ENCODE measurements at regions not wholly inside any gene's neighbourhood (a gene's known extent, or its start where the extent isn't known, plus 50 kb on each side); places are given as distances from the start of the nearest gene placed in this dataset.

DNA sequence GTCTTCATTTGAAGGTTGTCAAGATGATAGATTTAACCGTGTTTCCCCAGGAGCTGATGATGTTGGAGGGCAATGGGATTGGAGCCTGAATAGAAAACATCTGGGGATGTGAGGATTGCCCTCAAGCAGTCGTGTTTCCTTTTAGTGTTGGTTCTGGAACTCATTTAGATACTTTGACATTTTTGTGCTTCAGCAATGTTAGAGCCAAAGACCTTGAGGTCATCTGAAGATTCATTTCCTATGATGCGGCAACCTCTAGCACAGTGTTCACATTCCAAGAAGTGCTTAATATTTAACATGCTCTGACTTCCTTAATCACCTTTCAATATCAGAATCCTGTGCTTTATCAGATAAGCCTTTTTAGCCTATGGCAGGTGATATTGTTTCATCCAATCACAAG is 82.7 kb downstream of the SLC10A2 start:
- no peak for TF ChIP-seq POLR2AphosphoS5 (IDR thresholded peaks at IDR 0.05)
- TF ChIP-seq, protein P1, sequence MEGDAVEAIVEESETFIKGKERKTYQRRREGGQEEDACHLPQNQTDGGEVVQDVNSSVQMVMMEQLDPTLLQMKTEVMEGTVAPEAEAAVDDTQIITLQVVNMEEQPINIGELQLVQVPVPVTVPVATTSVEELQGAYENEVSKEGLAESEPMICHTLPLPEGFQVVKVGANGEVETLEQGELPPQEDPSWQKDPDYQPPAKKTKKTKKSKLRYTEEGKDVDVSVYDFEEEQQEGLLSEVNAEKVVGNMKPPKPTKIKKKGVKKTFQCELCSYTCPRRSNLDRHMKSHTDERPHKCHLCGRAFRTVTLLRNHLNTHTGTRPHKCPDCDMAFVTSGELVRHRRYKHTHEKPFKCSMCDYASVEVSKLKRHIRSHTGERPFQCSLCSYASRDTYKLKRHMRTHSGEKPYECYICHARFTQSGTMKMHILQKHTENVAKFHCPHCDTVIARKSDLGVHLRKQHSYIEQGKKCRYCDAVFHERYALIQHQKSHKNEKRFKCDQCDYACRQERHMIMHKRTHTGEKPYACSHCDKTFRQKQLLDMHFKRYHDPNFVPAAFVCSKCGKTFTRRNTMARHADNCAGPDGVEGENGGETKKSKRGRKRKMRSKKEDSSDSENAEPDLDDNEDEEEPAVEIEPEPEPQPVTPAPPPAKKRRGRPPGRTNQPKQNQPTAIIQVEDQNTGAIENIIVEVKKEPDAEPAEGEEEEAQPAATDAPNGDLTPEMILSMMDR (IDR thresholded peaks at IDR 0.05) = no peak
- TF ChIP-seq POLR2A (IDR thresholded peaks at IDR 0.05; ENCODE audit: low read depth) = no peak
- no peak for TF ChIP-seq EP300 (IDR thresholded peaks at IDR 0.05)
